SK-N-SH (cell line): ENCODE measurements at regions not wholly inside any gene's neighbourhood (a gene's known extent, or its start where the extent isn't known, plus 50 kb on each side); places are given as distances from the start of the nearest gene placed in this dataset.

Source experiments
- CHD2 ChIP-seq: fragments of 150-350 bp; IDR thresholded peaks from 2 replicates; pipeline ENCODE4 v1.6.1; 2018; ENCODE audit warnings: low read length; ENCODE audit not compliant: partially characterized antibody
- EP300 ChIP-seq, 2 experiments: IDR thresholded peaks; 2 replicates each; pipeline versions ENCODE4 v1.4.0 to v1.6.1; 2012; ENCODE audit warnings: borderline replicate concordance in 1 of 2, low read depth in 1 of 2, low read length in 1 of 2
- FOSL2 ChIP-seq: IDR thresholded peaks from 2 replicates; pipeline ENCODE4 v1.4.0; 2012; ENCODE audit warnings: low read depth, mild to moderate bottlenecking, moderate library complexity, borderline replicate concordance
- FOXJ3 ChIP-seq: sonication (generic); formaldehyde crosslinking; IDR thresholded peaks from 2 replicates; pipeline ENCODE4 v1.5.1; 2020; ENCODE audit warnings: mild to moderate bottlenecking, missing genetic modification reagents
- GABPA ChIP-seq: IDR thresholded peaks from 2 replicates; pipeline ENCODE4 v1.4.0; 2012; ENCODE audit warnings: low read depth, mild to moderate bottlenecking
- NRF1 ChIP-seq: IDR thresholded peaks from 2 replicates; pipeline ENCODE4 v1.6.1; 2012; ENCODE audit warnings: low read depth, mild to moderate bottlenecking, low read length
- TCF12 ChIP-seq: IDR thresholded peaks from 2 replicates; pipeline ENCODE4 v1.4.0; 2012
- TEAD4 ChIP-seq: IDR thresholded peaks from 2 replicates; pipeline ENCODE4 v1.4.0; 2012; ENCODE audit warnings: mild to moderate bottlenecking, borderline replicate concordance; ENCODE audit not compliant: insufficient read depth
- TF ChIP-seq, protein P1 (sequence below): IDR thresholded peaks from 2 replicates; pipeline ENCODE4 v1.4.0; 2012; ENCODE audit warnings: low read depth, borderline replicate concordance
- TF ChIP-seq, protein P2 (sequence below): IDR thresholded peaks from 2 replicates; pipeline ENCODE4 v1.6.1; 2012; ENCODE audit warnings: mild to moderate bottlenecking, low read depth, low read length, moderate library complexity
- TF ChIP-seq, protein P3 (sequence below): fragments of 200-600 bp; sonication (generic); IDR thresholded peaks from 2 replicates; pipeline ENCODE4 v1.6.1; 2017; ENCODE audit warnings: antibody characterized with exemption, mild to moderate bottlenecking, moderate library complexity

DNA sequence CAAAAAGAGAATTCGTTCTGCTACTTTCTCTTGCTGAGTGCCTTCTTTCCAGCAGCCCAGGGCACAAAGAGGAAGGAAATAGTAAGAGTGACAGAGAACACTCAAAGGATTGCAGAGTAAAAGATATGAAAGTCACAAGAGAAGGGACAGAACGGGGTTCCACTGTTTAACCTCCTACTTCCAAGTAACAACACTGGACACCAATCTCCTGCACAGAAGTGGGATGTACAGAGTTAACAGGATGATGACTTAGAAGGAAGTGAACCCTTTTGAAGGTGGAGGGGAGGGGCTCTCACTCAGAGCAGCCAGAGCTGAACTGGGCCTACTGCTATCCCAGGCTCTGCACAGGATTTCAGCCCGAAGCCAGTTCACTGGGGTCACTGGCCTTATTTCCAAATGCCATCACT, 130.1 kb upstream of the PRICKLE2 start:
- TF ChIP-seq FOXJ3 (CRISPR knock-in tag) (no peak), GABPA (peak; percentile 62), CHD2 (no peak), FOSL2 (no peak), TCF12 (no peak), TEAD4 (no peak), NRF1 (no peak), EP300 (IDR thresholded peaks at IDR 0.05; ENCODE audit: borderline replicate concordance in 1 of 2, low read depth in 1 of 2, low read length in 1 of 2) (no peak)
- TF ChIP-seq, protein P1, sequence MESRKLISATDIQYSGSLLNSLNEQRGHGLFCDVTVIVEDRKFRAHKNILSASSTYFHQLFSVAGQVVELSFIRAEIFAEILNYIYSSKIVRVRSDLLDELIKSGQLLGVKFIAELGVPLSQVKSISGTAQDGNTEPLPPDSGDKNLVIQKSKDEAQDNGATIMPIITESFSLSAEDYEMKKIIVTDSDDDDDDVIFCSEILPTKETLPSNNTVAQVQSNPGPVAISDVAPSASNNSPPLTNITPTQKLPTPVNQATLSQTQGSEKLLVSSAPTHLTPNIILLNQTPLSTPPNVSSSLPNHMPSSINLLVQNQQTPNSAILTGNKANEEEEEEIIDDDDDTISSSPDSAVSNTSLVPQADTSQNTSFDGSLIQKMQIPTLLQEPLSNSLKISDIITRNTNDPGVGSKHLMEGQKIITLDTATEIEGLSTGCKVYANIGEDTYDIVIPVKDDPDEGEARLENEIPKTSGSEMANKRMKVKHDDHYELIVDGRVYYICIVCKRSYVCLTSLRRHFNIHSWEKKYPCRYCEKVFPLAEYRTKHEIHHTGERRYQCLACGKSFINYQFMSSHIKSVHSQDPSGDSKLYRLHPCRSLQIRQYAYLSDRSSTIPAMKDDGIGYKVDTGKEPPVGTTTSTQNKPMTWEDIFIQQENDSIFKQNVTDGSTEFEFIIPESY: no peak
- TF ChIP-seq, protein P2, sequence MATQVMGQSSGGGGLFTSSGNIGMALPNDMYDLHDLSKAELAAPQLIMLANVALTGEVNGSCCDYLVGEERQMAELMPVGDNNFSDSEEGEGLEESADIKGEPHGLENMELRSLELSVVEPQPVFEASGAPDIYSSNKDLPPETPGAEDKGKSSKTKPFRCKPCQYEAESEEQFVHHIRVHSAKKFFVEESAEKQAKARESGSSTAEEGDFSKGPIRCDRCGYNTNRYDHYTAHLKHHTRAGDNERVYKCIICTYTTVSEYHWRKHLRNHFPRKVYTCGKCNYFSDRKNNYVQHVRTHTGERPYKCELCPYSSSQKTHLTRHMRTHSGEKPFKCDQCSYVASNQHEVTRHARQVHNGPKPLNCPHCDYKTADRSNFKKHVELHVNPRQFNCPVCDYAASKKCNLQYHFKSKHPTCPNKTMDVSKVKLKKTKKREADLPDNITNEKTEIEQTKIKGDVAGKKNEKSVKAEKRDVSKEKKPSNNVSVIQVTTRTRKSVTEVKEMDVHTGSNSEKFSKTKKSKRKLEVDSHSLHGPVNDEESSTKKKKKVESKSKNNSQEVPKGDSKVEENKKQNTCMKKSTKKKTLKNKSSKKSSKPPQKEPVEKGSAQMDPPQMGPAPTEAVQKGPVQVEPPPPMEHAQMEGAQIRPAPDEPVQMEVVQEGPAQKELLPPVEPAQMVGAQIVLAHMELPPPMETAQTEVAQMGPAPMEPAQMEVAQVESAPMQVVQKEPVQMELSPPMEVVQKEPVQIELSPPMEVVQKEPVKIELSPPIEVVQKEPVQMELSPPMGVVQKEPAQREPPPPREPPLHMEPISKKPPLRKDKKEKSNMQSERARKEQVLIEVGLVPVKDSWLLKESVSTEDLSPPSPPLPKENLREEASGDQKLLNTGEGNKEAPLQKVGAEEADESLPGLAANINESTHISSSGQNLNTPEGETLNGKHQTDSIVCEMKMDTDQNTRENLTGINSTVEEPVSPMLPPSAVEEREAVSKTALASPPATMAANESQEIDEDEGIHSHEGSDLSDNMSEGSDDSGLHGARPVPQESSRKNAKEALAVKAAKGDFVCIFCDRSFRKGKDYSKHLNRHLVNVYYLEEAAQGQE: no peak
- TF ChIP-seq, protein P3, sequence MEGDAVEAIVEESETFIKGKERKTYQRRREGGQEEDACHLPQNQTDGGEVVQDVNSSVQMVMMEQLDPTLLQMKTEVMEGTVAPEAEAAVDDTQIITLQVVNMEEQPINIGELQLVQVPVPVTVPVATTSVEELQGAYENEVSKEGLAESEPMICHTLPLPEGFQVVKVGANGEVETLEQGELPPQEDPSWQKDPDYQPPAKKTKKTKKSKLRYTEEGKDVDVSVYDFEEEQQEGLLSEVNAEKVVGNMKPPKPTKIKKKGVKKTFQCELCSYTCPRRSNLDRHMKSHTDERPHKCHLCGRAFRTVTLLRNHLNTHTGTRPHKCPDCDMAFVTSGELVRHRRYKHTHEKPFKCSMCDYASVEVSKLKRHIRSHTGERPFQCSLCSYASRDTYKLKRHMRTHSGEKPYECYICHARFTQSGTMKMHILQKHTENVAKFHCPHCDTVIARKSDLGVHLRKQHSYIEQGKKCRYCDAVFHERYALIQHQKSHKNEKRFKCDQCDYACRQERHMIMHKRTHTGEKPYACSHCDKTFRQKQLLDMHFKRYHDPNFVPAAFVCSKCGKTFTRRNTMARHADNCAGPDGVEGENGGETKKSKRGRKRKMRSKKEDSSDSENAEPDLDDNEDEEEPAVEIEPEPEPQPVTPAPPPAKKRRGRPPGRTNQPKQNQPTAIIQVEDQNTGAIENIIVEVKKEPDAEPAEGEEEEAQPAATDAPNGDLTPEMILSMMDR: no peak
